PC-9 (cell line): ENCODE measurements at regions not wholly inside any gene's neighbourhood (a gene's known extent, or its start where the extent isn't known, plus 50 kb on each side); places are given as distances from the start of the nearest gene placed in this dataset.

ENCODE experiments used
- CTCF ChIP-seq: fragments of 200-600 bp; sonication (generic); conservative IDR thresholded peaks from 2 replicates; pipeline ENCODE4 v1.6.1; 2017; ENCODE audit warnings: mixed run types, antibody characterized with exemption, mild to moderate bottlenecking, moderate library complexity
- EZH2 ChIP-seq: fragments of 200-600 bp; sonication (generic); IDR thresholded peaks from 2 replicates; pipeline ENCODE4 v1.8.0; 2017; ENCODE audit warnings: antibody characterized with exemption, low read depth

- TF ChIP-seq CTCF (no peak), EZH2 (no peak)
Observed at GRCh38 chr12:17818931-17819330, 271.1 kb downstream of the RERGL start.
